Stomach (tissue), 4 donors: ENCODE measurements at regions not wholly inside any gene's neighbourhood (a gene's known extent, or its start where the extent isn't known, plus 50 kb on each side); places are given as distances from the start of the nearest gene placed in this dataset.

ENCODE experiments used
- CTCF ChIP-seq, 7 experiments: fragments of 450-650 bp in 4 of 7; fragments of 200-600 bp in 3 of 7; sonication (generic) in 3 of 7; IDR thresholded peaks; one replicate each; pipeline ENCODE4 v1.5.1; 2016 to 2019; ENCODE audit warnings: antibody characterized with exemption in 7 of 7, control low read depth in 2 of 7, mild to moderate bottlenecking in 1 of 7
- EP300 ChIP-seq: sonication (generic); formaldehyde crosslinking; IDR thresholded peaks from one replicate; pipeline ENCODE4 v1.6.1; 2017; ENCODE audit warnings: antibody characterized with exemption
- POLR2A ChIP-seq, 4 donors: fragments of 450-650 bp; IDR thresholded peaks; one replicate each; pipeline ENCODE4 v1.6.1; 2016; ENCODE audit warnings: antibody characterized with exemption in 4 of 4, control low read depth in 2 of 4, mild to moderate bottlenecking in 1 of 4, moderate library complexity in 1 of 4
- POLR2AphosphoS5 ChIP-seq, 3 donors: sonication (generic); formaldehyde crosslinking; IDR thresholded peaks; one replicate each; pipeline ENCODE4 v1.6.1; 2016; ENCODE audit warnings: antibody characterized with exemption in 3 of 3

DNA sequence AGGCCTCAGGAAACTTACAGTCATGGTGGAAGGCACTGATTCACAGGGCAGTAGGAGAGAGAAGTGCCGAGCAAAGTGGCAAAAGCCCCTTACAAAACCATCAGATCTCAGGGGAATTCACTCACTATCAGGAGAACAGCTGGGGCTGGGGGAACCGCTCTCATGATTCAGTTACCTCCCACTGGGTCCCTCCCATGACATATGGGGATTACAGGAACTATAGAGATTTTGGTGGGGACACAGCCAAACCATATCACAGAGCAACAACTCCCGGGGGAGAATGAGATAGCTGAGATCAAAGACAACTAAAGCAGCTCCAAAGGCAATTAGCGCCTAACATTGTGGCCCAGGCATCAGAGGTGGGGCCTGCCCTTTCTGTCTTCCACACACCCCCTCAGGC lies 85.4 kb upstream of the VOPP1 start:
- TF ChIP-seq CTCF (IDR thresholded peaks at IDR 0.05) (no peak), POLR2AphosphoS5 (IDR thresholded peaks at IDR 0.05) (no peak), POLR2A (IDR thresholded peaks at IDR 0.05) (no peak), EP300 (no peak)
